ENCODE measurements at regions not wholly inside any gene's neighbourhood (a gene's known extent, or its start where the extent isn't known, plus 50 kb on each side); places are given as distances from the start of the nearest gene placed in this dataset.

- TF ChIP-seq, protein P1, sequence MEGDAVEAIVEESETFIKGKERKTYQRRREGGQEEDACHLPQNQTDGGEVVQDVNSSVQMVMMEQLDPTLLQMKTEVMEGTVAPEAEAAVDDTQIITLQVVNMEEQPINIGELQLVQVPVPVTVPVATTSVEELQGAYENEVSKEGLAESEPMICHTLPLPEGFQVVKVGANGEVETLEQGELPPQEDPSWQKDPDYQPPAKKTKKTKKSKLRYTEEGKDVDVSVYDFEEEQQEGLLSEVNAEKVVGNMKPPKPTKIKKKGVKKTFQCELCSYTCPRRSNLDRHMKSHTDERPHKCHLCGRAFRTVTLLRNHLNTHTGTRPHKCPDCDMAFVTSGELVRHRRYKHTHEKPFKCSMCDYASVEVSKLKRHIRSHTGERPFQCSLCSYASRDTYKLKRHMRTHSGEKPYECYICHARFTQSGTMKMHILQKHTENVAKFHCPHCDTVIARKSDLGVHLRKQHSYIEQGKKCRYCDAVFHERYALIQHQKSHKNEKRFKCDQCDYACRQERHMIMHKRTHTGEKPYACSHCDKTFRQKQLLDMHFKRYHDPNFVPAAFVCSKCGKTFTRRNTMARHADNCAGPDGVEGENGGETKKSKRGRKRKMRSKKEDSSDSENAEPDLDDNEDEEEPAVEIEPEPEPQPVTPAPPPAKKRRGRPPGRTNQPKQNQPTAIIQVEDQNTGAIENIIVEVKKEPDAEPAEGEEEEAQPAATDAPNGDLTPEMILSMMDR (IDR thresholded peaks at IDR 0.05; ENCODE audit: low read length): no peak
- TF ChIP-seq EZH2 (IDR thresholded peaks at IDR 0.05; ENCODE audit: borderline replicate concordance, low read length): no peak
Observed at GRCh38 chr5:164555809-164556208, 1050.4 kb downstream of the MAT2B start.
